OCI-LY7 (cell line): ENCODE measurements at regions not wholly inside any gene's neighbourhood (a gene's known extent, or its start where the extent isn't known, plus 50 kb on each side); places are given as distances from the start of the nearest gene placed in this dataset.
"Not testable (repeated sequence)": the region's sequence is repeated elsewhere in the genome, so short reads cannot be mapped to it uniquely, and the experiment has no call there.

Experiments used
- BruUV-seq: library from RNA; stranded (reverse); fragments of 400-500 nt; replicated peaks from 2 replicates; lab custom pipeline; 2021; lab: Mats Ljungman, UMichigan
- CTCF ChIA-PET: fragments of 300-600 bp; sonication (Branson Sonifier 250); formaldehyde crosslinking; loops from one replicate; lab custom pipeline; 2022; ENCODE audit warnings: antibody characterized with exemption; ENCODE audit not compliant: unreplicated experiment; lab: Charles Lee
- POLR2A ChIA-PET: fragments of 300-600 bp; sonication (Branson Sonifier 250); formaldehyde crosslinking; loops from one replicate; lab custom pipeline; 2022; ENCODE audit warnings: antibody characterized with exemption; lab: Charles Lee
- DNase-seq: peaks from one replicate; pipeline ENCODE4 v3.0.0-alpha.2; 2015; ENCODE audit warnings: low spot score
- H2AFZ ChIP-seq: fragments of 200-600 bp; sonication (generic), shearing (Covaris generic); 2 replicates; pipeline ENCODE4 v1.6.1; 2014; ENCODE audit warnings: mild to moderate bottlenecking, antibody characterized with exemption, low read length, moderate library complexity
- H3K27ac ChIP-seq: fragments of 200-600 bp; sonication (generic); 2 replicates; pipeline ENCODE4 v1.5.1; 2014; ENCODE audit warnings: mixed run types, low read depth, mild to moderate bottlenecking, moderate library complexity, low read length, inconsistent platforms; ENCODE audit not compliant: poor library complexity, severe bottlenecking
- H3K36me3 ChIP-seq: fragments of 200-600 bp; sonication (generic); 2 replicates; pipeline ENCODE4 v1.6.1; 2014; ENCODE audit warnings: mild to moderate bottlenecking, antibody characterized with exemption, low read length, moderate library complexity, mixed read lengths; ENCODE audit not compliant: insufficient read depth
- H3K4me1 ChIP-seq: fragments of 200-600 bp; sonication (generic); 2 replicates; pipeline ENCODE4 v1.5.1; 2014; ENCODE audit warnings: mild to moderate bottlenecking, low read length; ENCODE audit not compliant: insufficient read depth, poor library complexity, severe bottlenecking
- H3K4me2 ChIP-seq: fragments of 200-600 bp; sonication (generic); 2 replicates; pipeline ENCODE4 v1.6.1; 2014; ENCODE audit warnings: mild to moderate bottlenecking, low read length
- H3K4me3 ChIP-seq: fragments of 200-600 bp; sonication (generic); 2 replicates; pipeline ENCODE4 v1.5.1; 2014; ENCODE audit warnings: mild to moderate bottlenecking, low read depth, low read length; ENCODE audit not compliant: poor library complexity, severe bottlenecking
- H3K79me2 ChIP-seq: fragments of 200-600 bp; sonication (generic); 2 replicates; pipeline ENCODE4 v1.6.1; 2016; ENCODE audit warnings: low read depth, mild to moderate bottlenecking, low read length, moderate library complexity, mixed read lengths; ENCODE audit not compliant: insufficient read depth
- H3K9me2 ChIP-seq: fragments of 200-600 bp; sonication (generic); 2 replicates; pipeline ENCODE4 v1.6.1; 2016; ENCODE audit warnings: mild to moderate bottlenecking, low read length, mixed read lengths; ENCODE audit not compliant: insufficient read depth
- H3K9me3 ChIP-seq: fragments of 200-600 bp; sonication (generic); 2 replicates; pipeline ENCODE4 v1.6.1; 2014; ENCODE audit warnings: mild to moderate bottlenecking, mixed run types, low read length, mixed read lengths
- H4K20me1 ChIP-seq: fragments of 200-600 bp; sonication (generic); 2 replicates; pipeline ENCODE4 v1.6.1; 2014; ENCODE audit warnings: mild to moderate bottlenecking, antibody characterized with exemption, low read length, moderate library complexity, mixed read lengths; ENCODE audit not compliant: insufficient read depth
- CTCF ChIP-seq: fragments of 200-600 bp; sonication (generic); conservative IDR thresholded peaks from 2 replicates; pipeline ENCODE4 v1.5.1; 2014; ENCODE audit warnings: mild to moderate bottlenecking, antibody characterized with exemption, low read length, moderate library complexity, mixed read lengths
- EZH2phosphoT487 ChIP-seq: fragments of 200-600 bp; sonication (generic); IDR thresholded peaks from 2 replicates; pipeline ENCODE4 v1.6.1; 2018; ENCODE audit warnings: low read depth, borderline replicate concordance, mild to moderate bottlenecking, mixed run types, antibody characterized with exemption, low read length, moderate library complexity, mixed read lengths
- intact Hi-C: fragments of 100-400 bp; cut with micrococcal nuclease; formaldehyde crosslinking; loops from one replicate; pipeline ENCODE4 v1.10.0; 2022; ENCODE audit not compliant: unreplicated experiment

DNA sequence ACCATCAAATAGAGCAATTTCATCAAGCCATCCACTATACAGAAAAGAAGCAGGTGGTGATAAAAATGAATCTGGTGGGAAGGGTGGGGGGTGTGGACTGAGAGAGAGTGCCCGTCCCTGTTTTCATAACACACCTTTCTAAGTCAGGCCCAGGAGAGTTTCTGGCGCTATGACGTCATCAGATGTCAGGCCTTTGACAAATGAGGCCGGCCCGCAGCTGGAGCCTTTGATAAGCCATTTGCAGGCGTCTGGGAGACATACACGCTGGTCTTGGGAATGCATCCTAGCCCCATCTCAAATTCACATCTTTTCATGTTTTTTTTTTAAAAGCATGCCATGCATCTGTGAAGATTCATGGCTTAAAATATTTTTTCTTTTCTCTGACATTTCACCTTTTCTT, 404.5 kb downstream of the BCOR start:
- no peaks in the 10 kb centered on the region for H3K9me2 ChIP-seq
- H3K4me1 ChIP-seq = no peaks in the 10 kb centered on the region
- intact Hi-C loops = no loop called here
- CTCF ChIA-PET = no interaction called here
- H3K9me3 ChIP-seq = no peaks in the 10 kb centered on the region
- no peak overlapping the region for H3K4me2 ChIP-seq
- no peaks in the 10 kb centered on the region for H3K79me2 ChIP-seq
- BruUV-seq = no TSS peak
- H3K36me3 ChIP-seq = no peaks in the 10 kb centered on the region
- no peaks in the 10 kb centered on the region for H4K20me1 ChIP-seq
- POLR2A ChIA-PET = no interaction called here
- no peak overlapping the region for H3K4me3 ChIP-seq
- H3K27ac ChIP-seq = no peak overlapping the region
- H2AFZ ChIP-seq = no peak overlapping the region
- no peak for DNase-seq
- TF ChIP-seq CTCF (no peak), EZH2phosphoT487 (no peak)

DNA sequence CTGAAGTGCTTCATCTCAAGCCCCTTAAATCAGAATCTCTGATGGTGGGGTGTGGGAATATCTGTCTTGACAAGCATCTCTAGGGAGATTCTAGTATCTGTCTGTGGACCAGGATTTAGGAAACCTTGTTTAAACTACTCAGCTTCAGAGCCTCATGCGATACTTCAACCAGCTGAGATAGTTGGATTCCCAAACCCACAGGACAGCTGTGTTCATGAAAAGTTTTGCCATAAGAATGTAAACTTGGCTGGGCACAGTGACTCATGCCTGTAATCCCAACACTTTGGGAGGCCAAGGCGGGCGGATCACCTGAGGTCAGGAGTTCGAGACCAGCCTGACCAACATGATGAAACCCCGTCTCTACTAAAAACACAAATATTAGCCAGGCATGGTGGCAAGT, 395.1 kb downstream of the BCOR start:
- BruUV-seq, DNase-seq, CTCF ChIA-PET, H2AFZ ChIP-seq, H3K36me3 ChIP-seq, intact Hi-C loops, H3K79me2 ChIP-seq, H3K9me3 ChIP-seq, H4K20me1 ChIP-seq, H3K4me3 ChIP-seq, H3K4me1 ChIP-seq, H3K27ac ChIP-seq, H3K9me2 ChIP-seq, H3K4me2 ChIP-seq: not testable (repeated sequence)
- POLR2A ChIA-PET = interaction anchor here (0.7 kb wide), 2 partner anchors 12 to 1860 kb away, joined by 3 to 5 read pairs; no protein-coding TSS in a partner anchor

DNA sequence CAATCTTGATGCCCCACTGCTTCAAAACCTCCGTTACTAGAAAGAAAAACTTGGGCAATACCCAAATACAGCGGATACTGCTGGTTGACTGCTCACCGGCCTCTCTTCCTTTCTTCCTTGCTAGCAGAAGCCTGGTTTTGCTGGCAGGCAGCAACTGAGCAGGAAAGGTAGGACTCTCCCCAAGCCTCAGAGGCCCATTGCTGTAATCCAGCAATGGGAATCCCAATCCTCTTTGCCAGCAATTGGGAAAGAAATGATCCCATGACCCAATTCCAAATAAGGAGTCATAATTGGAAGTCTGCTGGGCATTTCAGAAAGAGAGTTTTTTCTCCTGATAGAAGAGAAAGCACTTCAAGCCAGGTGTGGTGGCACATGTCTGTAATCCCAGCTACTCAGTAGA, 394.5 kb downstream of the BCOR start:
- no TSS peak for BruUV-seq
- Histone ChIP-seq H3K36me3 (no peaks in the 10 kb centered on the region), H3K4me1 (no peaks in the 10 kb centered on the region), H2AFZ (no peak overlapping the region), H3K4me3 (no peak overlapping the region), H3K4me2 (no peak overlapping the region), H3K9me2 (no peaks in the 10 kb centered on the region), H3K27ac (no peak overlapping the region), H4K20me1 (no peaks in the 10 kb centered on the region), H3K79me2 (no peaks in the 10 kb centered on the region), H3K9me3 (no peaks in the 10 kb centered on the region)
- DNase-seq = no peak
- POLR2A ChIA-PET = interaction anchor here (0.6 kb wide), 1 partner anchor 641 kb away, joined by 5 read pairs; no protein-coding TSS in a partner anchor
- CTCF ChIA-PET = no interaction called here
- no peak for TF ChIP-seq EZH2phosphoT487
- no peak for TF ChIP-seq CTCF
- intact Hi-C loops = no loop called here
